Transverse colon (tissue), 4 donors: ENCODE measurements at regions not wholly inside any gene's neighbourhood (a gene's known extent, or its start where the extent isn't known, plus 50 kb on each side); places are given as distances from the start of the nearest gene placed in this dataset.

Source experiments
- POLR2AphosphoS5 ChIP-seq, 3 donors: sonication (generic); formaldehyde crosslinking; IDR thresholded peaks; one replicate each; pipeline ENCODE4 v1.6.1; 2016; ENCODE audit warnings: antibody characterized with exemption in 3 of 3
- TF ChIP-seq, protein P1 (sequence below), 5 experiments: fragments of 200-600 bp in 3 of 5; fragments of 450-650 bp in 2 of 5; sonication (generic) in 3 of 5; IDR thresholded peaks; 1 replicate in 2 of 5; 2 replicates in 3 of 5; pipeline ENCODE4 v1.5.1; 2016 to 2017; ENCODE audit warnings: antibody characterized with exemption in 5 of 5, inconsistent platforms in 3 of 5, mild to moderate bottlenecking in 2 of 5, moderate library complexity in 1 of 5

DNA sequence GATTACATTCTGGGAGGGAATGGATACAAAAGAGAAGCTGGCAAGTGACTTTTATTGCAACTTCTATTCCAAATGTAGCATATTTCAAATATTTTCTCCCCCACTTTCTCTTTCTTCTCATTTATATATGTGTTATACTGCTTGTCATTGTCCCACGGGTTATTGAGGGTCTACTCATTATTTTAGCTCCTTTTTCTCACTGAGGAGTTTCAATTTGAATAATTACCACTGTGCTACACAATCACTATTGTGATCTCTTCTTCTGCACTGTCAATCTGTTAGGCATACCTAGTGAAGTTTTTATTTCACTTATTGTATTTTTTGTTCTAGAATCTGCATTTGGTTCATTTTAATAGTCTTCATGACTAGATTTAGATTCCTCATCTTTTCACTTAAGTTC lies 339.7 kb downstream of the PTPRC start:
- TF ChIP-seq, protein P1, sequence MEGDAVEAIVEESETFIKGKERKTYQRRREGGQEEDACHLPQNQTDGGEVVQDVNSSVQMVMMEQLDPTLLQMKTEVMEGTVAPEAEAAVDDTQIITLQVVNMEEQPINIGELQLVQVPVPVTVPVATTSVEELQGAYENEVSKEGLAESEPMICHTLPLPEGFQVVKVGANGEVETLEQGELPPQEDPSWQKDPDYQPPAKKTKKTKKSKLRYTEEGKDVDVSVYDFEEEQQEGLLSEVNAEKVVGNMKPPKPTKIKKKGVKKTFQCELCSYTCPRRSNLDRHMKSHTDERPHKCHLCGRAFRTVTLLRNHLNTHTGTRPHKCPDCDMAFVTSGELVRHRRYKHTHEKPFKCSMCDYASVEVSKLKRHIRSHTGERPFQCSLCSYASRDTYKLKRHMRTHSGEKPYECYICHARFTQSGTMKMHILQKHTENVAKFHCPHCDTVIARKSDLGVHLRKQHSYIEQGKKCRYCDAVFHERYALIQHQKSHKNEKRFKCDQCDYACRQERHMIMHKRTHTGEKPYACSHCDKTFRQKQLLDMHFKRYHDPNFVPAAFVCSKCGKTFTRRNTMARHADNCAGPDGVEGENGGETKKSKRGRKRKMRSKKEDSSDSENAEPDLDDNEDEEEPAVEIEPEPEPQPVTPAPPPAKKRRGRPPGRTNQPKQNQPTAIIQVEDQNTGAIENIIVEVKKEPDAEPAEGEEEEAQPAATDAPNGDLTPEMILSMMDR (IDR thresholded peaks at IDR 0.05), result no peak
- no peak for TF ChIP-seq POLR2AphosphoS5 (IDR thresholded peaks at IDR 0.05)
